ENCODE measurements at regions not wholly inside any gene's neighbourhood (a gene's known extent, or its start where the extent isn't known, plus 50 kb on each side); places are given as distances from the start of the nearest gene placed in this dataset.

- Mint-ChIP-seq H3K27me3 (ENCODE audit: insufficient read depth, unreplicated experiment) (no peaks in the 10 kb centered on the region), H3K9me3 (ENCODE audit: unreplicated experiment) (no peaks in the 10 kb centered on the region), H3K4me3 (ENCODE audit: unreplicated experiment) (no peak overlapping the region), H3K36me3 (ENCODE audit: insufficient read depth, unreplicated experiment) (no peaks in the 10 kb centered on the region), H3K27ac (ENCODE audit: low read depth, unreplicated experiment) (no peak overlapping the region), H3K4me1 (ENCODE audit: insufficient read depth, unreplicated experiment) (no peaks in the 10 kb centered on the region)
- no peak for TF ChIP-seq CTCF (IDR thresholded peaks at IDR 0.05; ENCODE audit: unreplicated experiment)
- intact Hi-C loops (cut with micrococcal nuclease), result no loop called here
- ChIA-PET POLR2A (no interaction called here), CTCF (no interaction called here)
- DNase-seq (ENCODE audit: unreplicated experiment), result no peak
- BruUV-seq (replicated peaks), result no TSS peak
Measured at GRCh38 chr9:135330307-135330631, 149.3 kb upstream of the PPP1R26 start.

- Mint-ChIP-seq H3K36me3 (ENCODE audit: insufficient read depth, unreplicated experiment) (no peaks in the 10 kb centered on the region), H3K27ac (ENCODE audit: low read depth, unreplicated experiment) (no peak overlapping the region), H3K4me3 (ENCODE audit: unreplicated experiment) (no peak overlapping the region), H3K4me1 (ENCODE audit: insufficient read depth, unreplicated experiment) (no peaks in the 10 kb centered on the region), H3K9me3 (ENCODE audit: unreplicated experiment) (no peaks in the 10 kb centered on the region), H3K27me3 (ENCODE audit: insufficient read depth, unreplicated experiment) (no peaks in the 10 kb centered on the region)
- no peak for DNase-seq (ENCODE audit: unreplicated experiment)
- TF ChIP-seq CTCF (IDR thresholded peaks at IDR 0.05; ENCODE audit: unreplicated experiment), result no peak
- CTCF ChIA-PET, result no interaction called here
- intact Hi-C loops (cut with micrococcal nuclease), result no loop called here
- no TSS peak for BruUV-seq (replicated peaks)
- POLR2A ChIA-PET, result no interaction called here
Measured at GRCh38 chr9:135330685-135331590, 148.6 kb upstream of the PPP1R26 start.

GRCh38 chr9:135332516-135332915 is 147.1 kb upstream of the PPP1R26 start:
- no peak for DNase-seq (ENCODE audit: unreplicated experiment)
- intact Hi-C loops (cut with micrococcal nuclease), result no loop called here
- TF ChIP-seq CTCF (IDR thresholded peaks at IDR 0.05; ENCODE audit: unreplicated experiment), result no peak
- Mint-ChIP-seq H3K27me3 (ENCODE audit: insufficient read depth, unreplicated experiment) (no peaks in the 10 kb centered on the region), H3K9me3 (ENCODE audit: unreplicated experiment) (no peaks in the 10 kb centered on the region), H3K4me1 (ENCODE audit: insufficient read depth, unreplicated experiment) (no peaks in the 10 kb centered on the region), H3K27ac (ENCODE audit: low read depth, unreplicated experiment) (no peak overlapping the region), H3K36me3 (ENCODE audit: insufficient read depth, unreplicated experiment) (peaks cover 4% of the 10 kb centered on the region), H3K4me3 (ENCODE audit: unreplicated experiment) (no peak overlapping the region)
- CTCF ChIA-PET, result no interaction called here
- POLR2A ChIA-PET, result no interaction called here
- BruUV-seq (replicated peaks), result no TSS peak

GRCh38 chr9:135332979-135333748 is 146.4 kb upstream of the PPP1R26 start:
- POLR2A ChIA-PET, result no interaction called here
- no peaks in the 10 kb centered on the region for H3K4me1 Mint-ChIP-seq (ENCODE audit: insufficient read depth, unreplicated experiment)
- H3K27ac Mint-ChIP-seq (ENCODE audit: low read depth, unreplicated experiment), result no peak overlapping the region

More at GRCh38 chr9:135332979-135333748, 146.4 kb upstream of the PPP1R26 start:
- Mint-ChIP-seq H3K4me3 (ENCODE audit: unreplicated experiment) (no peak overlapping the region), H3K9me3 (ENCODE audit: unreplicated experiment) (no peaks in the 10 kb centered on the region), H3K36me3 (ENCODE audit: insufficient read depth, unreplicated experiment) (peaks cover 4% of the 10 kb centered on the region), H3K27me3 (ENCODE audit: insufficient read depth, unreplicated experiment) (no peaks in the 10 kb centered on the region)
- no peak for TF ChIP-seq CTCF (IDR thresholded peaks at IDR 0.05; ENCODE audit: unreplicated experiment)
- CTCF ChIA-PET, result no interaction called here
- no TSS peak for BruUV-seq (replicated peaks)
- no peak for DNase-seq (ENCODE audit: unreplicated experiment)
- intact Hi-C loops (cut with micrococcal nuclease), result no loop called here

Data from MCF 10A (cell line).